ENCODE measurements at regions not wholly inside any gene's neighbourhood (a gene's known extent, or its start where the extent isn't known, plus 50 kb on each side); places are given as distances from the start of the nearest gene placed in this dataset.
"Not testable (repeated sequence)": the region's sequence is repeated elsewhere in the genome, so short reads cannot be mapped to it uniquely, and the experiment has no call there.

GRCh38 chr9:65404232-65405006 is 119.4 kb upstream of the FOXD4L5 start:
- no peaks in the 10 kb centered on the region for H3K36me3 ChIP-seq
- intact Hi-C loops (cut with DNase I), result no loop called here
- no peak overlapping the region for H3K4me3 ChIP-seq
- no peaks in the 10 kb centered on the region for H3K9me3 ChIP-seq
- no peak for DNase-seq
- no peak overlapping the region for H3K27ac ChIP-seq
- TF ChIP-seq CTCF (IDR thresholded peaks at IDR 0.05), result no peak
- no peaks in the 10 kb centered on the region for H3K4me1 ChIP-seq
- no peaks in the 10 kb centered on the region for H3K27me3 ChIP-seq (ENCODE audit: low read depth)
- no peak for ATAC-seq

- H3K4me3 ChIP-seq, result no peak overlapping the region
- no peak for DNase-seq
- no peaks in the 10 kb centered on the region for H3K27me3 ChIP-seq (ENCODE audit: low read depth)
- intact Hi-C loops (cut with DNase I), result no loop called here
- H3K9me3 ChIP-seq, result no peaks in the 10 kb centered on the region
- ATAC-seq, result peak; percentile 18 to 41
- no peaks in the 10 kb centered on the region for H3K36me3 ChIP-seq
- TF ChIP-seq CTCF (IDR thresholded peaks at IDR 0.05), result no peak
- H3K4me1 ChIP-seq, result no peaks in the 10 kb centered on the region
- H3K27ac ChIP-seq, result no peak overlapping the region
Measured at GRCh38 chr9:65403721-65404120, 118.7 kb upstream of the FOXD4L5 start.

- H3K9me3 ChIP-seq; ATAC-seq; H3K27me3 ChIP-seq (ENCODE audit: low read depth); H3K36me3 ChIP-seq; H3K4me1 ChIP-seq; H3K4me3 ChIP-seq; DNase-seq; intact Hi-C loops (cut with DNase I); H3K27ac ChIP-seq: not testable (repeated sequence)
Measured at GRCh38 chr9:65403072-65403471, 118.1 kb upstream of the FOXD4L5 start.

GRCh38 chr9:65402206-65402870 is 117.3 kb upstream of the FOXD4L5 start:
- H3K4me1 ChIP-seq; H3K4me3 ChIP-seq; ATAC-seq; intact Hi-C loops (cut with DNase I); H3K36me3 ChIP-seq; H3K27ac ChIP-seq; H3K9me3 ChIP-seq; H3K27me3 ChIP-seq (ENCODE audit: low read depth); DNase-seq: not testable (repeated sequence)

GRCh38 chr9:65401456-65402045 is 116.5 kb upstream of the FOXD4L5 start:
- H3K9me3 ChIP-seq; H3K27me3 ChIP-seq (ENCODE audit: low read depth); H3K36me3 ChIP-seq; H3K4me1 ChIP-seq; intact Hi-C loops (cut with DNase I); H3K4me3 ChIP-seq; H3K27ac ChIP-seq; DNase-seq: not testable (repeated sequence)
- peak in 1 of 2 donors; percentile 15 for ATAC-seq

GRCh38 chr9:65400886-65401285 is 115.9 kb upstream of the FOXD4L5 start:
- TF ChIP-seq CTCF (IDR thresholded peaks at IDR 0.05), result no peak
- H3K27ac ChIP-seq, result no peak overlapping the region
- intact Hi-C loops (cut with DNase I), result no loop called here
- ATAC-seq, result peak in 1 of 2 donors; percentile 6
- no peak for DNase-seq
- no peak overlapping the region for H3K4me3 ChIP-seq
- no peaks in the 10 kb centered on the region for H3K27me3 ChIP-seq (ENCODE audit: low read depth)
- H3K36me3 ChIP-seq, result no peaks in the 10 kb centered on the region
- H3K9me3 ChIP-seq, result no peaks in the 10 kb centered on the region
- no peaks in the 10 kb centered on the region for H3K4me1 ChIP-seq

GRCh38 chr9:65397763-65398719 is 113.0 kb upstream of the FOXD4L5 start:
- H3K27ac ChIP-seq; H3K27me3 ChIP-seq (ENCODE audit: low read depth); H3K36me3 ChIP-seq; H3K4me3 ChIP-seq; H3K9me3 ChIP-seq; DNase-seq; ATAC-seq; H3K4me1 ChIP-seq; intact Hi-C loops (cut with DNase I): not testable (repeated sequence)

- H3K36me3 ChIP-seq; DNase-seq; H3K4me1 ChIP-seq; H3K9me3 ChIP-seq; H3K4me3 ChIP-seq; H3K27me3 ChIP-seq (ENCODE audit: low read depth); intact Hi-C loops (cut with DNase I); H3K27ac ChIP-seq; ATAC-seq: not testable (repeated sequence)
Measured at GRCh38 chr9:65397226-65397625, 112.2 kb upstream of the FOXD4L5 start.

- H3K4me1 ChIP-seq; H3K9me3 ChIP-seq; ATAC-seq; intact Hi-C loops (cut with DNase I); DNase-seq; H3K27me3 ChIP-seq (ENCODE audit: low read depth); H3K4me3 ChIP-seq; H3K27ac ChIP-seq; H3K36me3 ChIP-seq: not testable (repeated sequence)
Measured at GRCh38 chr9:65396601-65397000, 111.6 kb upstream of the FOXD4L5 start.

- H3K36me3 ChIP-seq; H3K27me3 ChIP-seq (ENCODE audit: low read depth); H3K4me3 ChIP-seq; H3K9me3 ChIP-seq; ATAC-seq; H3K4me1 ChIP-seq; intact Hi-C loops (cut with DNase I); H3K27ac ChIP-seq; DNase-seq: not testable (repeated sequence)
Measured at GRCh38 chr9:65395789-65396188, 110.8 kb upstream of the FOXD4L5 start.
